ENCODE measurements at regions not wholly inside any gene's neighbourhood (a gene's known extent, or its start where the extent isn't known, plus 50 kb on each side); places are given as distances from the start of the nearest gene placed in this dataset.
"Not testable (repeated sequence)": the region's sequence is repeated elsewhere in the genome, so short reads cannot be mapped to it uniquely, and the experiment has no call there.

- POLR2A ChIA-PET = not testable (repeated sequence)
These were observed 51.4 kb upstream of the SFSWAP start for GRCh38 chr12:131659484-131659883.

GRCh38 chr12:131659976-131660375 lies 50.9 kb upstream of the SFSWAP start:
- H3K36me3 Mint-ChIP-seq; DNase-seq; intact Hi-C loops (cut with micrococcal nuclease); CTCF ChIA-PET; H3K4me3 Mint-ChIP-seq; H3K27ac Mint-ChIP-seq; H3K4me1 Mint-ChIP-seq (ENCODE audit: low read depth); H3K9me3 Mint-ChIP-seq; POLR2A ChIA-PET: not testable (repeated sequence)
- peaks cover 12% of the 10 kb centered on the region for H3K27me3 Mint-ChIP-seq

More at GRCh38 chr12:131659484-131659883, 51.4 kb upstream of the SFSWAP start:
- H3K36me3 Mint-ChIP-seq; DNase-seq; H3K9me3 Mint-ChIP-seq; H3K4me3 Mint-ChIP-seq; H3K4me1 Mint-ChIP-seq (ENCODE audit: low read depth); intact Hi-C loops (cut with micrococcal nuclease); CTCF ChIA-PET; H3K27ac Mint-ChIP-seq: not testable (repeated sequence)
- peaks cover 12% of the 10 kb centered on the region for H3K27me3 Mint-ChIP-seq

DNA sequence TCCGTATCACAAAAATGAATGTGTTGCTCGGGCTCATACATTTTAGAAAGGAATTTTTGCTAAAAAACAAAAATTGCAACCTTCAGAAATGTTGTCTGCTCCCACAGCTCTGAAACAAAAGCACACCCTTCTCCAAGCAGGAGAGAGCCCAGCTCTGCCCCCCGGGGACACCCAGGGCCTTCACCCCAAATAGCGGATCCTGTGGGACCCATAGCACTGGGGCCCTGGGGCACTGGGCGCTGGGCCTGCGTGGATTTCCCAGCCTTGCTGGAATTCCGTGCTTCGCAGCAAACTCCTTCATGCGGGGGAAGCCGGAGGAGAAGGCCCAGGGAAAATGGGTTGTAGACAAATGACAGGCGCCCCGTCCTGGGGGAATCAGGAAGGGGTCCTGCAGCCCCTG lies 50.5 kb upstream of the SFSWAP start:
- H3K4me3 Mint-ChIP-seq; CTCF ChIA-PET; DNase-seq; H3K27ac Mint-ChIP-seq; intact Hi-C loops (cut with micrococcal nuclease); H3K36me3 Mint-ChIP-seq; POLR2A ChIA-PET; H3K9me3 Mint-ChIP-seq; H3K4me1 Mint-ChIP-seq (ENCODE audit: low read depth): not testable (repeated sequence)
- peaks cover 12% of the 10 kb centered on the region for H3K27me3 Mint-ChIP-seq
